Vagina (tissue), 2 donors: ENCODE measurements at regions not wholly inside any gene's neighbourhood (a gene's known extent, or its start where the extent isn't known, plus 50 kb on each side); places are given as distances from the start of the nearest gene placed in this dataset.

Experiments used
- CTCF ChIP-seq, 3 experiments: fragments of 450-650 bp in 2 of 3; fragments of 200-600 bp in 1 of 3; sonication (generic) in 1 of 3; IDR thresholded peaks; one replicate each; pipeline ENCODE4 v1.5.1; 2017 to 2019; ENCODE audit warnings: antibody characterized with exemption in 3 of 3, mild to moderate bottlenecking in 2 of 3, moderate library complexity in 2 of 3
- POLR2A ChIP-seq, 2 donors: fragments of 450-650 bp; IDR thresholded peaks; one replicate each; pipeline ENCODE4 v1.6.1; 2017; ENCODE audit warnings: antibody characterized with exemption in 2 of 2, mild to moderate bottlenecking in 2 of 2, moderate library complexity in 2 of 2
- POLR2AphosphoS5 ChIP-seq, 2 donors: sonication (generic); formaldehyde crosslinking; IDR thresholded peaks; one replicate each; pipeline ENCODE4 v1.9.0; 2017; ENCODE audit warnings: antibody characterized with exemption in 2 of 2, mild to moderate bottlenecking in 2 of 2, low read depth in 1 of 2; ENCODE audit not compliant: insufficient read depth in 1 of 2

DNA sequence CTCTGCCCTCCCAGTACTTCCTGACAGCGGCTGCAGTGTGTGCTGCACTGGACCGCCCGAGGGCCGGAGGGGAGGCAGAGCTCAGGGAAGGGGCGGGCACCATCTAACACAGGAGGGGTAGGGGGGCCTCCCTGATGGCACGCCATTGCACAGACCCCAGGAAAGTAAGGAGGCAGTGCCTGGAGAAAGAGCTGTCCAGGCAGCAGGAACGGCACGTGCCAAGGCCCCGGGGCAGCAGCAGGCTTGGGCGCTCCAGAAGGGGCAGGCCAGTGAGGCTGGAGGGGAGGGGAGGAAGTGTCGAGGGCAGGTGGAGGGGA lies 110.7 kb downstream of the CRYAA start:
- TF ChIP-seq CTCF (IDR thresholded peaks at IDR 0.05) (no peak), POLR2A (IDR thresholded peaks at IDR 0.05) (no peak), POLR2AphosphoS5 (IDR thresholded peaks at IDR 0.05; ENCODE audit: insufficient read depth in 1 of 2, low read depth in 1 of 2) (no peak)
